ENCODE measurements at regions not wholly inside any gene's neighbourhood (a gene's known extent, or its start where the extent isn't known, plus 50 kb on each side); places are given as distances from the start of the nearest gene placed in this dataset.

DNA sequence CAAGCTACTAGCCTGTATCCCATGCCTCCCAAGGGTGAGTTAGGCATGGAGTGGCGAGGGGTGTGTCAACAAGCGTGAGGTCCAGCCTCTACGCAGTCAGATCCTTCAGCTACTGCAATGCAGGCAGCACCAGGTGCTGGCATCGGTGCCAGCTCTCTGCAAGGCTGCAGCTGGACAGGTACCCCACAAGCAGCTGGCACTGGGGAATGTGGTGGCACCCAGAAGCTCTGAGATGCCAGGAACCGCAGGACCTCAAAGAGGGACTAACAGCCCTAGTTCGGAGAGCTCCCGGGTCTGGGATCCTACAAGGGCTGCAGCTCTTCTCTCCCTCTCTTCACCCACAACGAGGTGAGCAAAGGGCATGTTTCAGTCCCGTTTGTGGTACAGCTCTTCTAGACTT is 974.5 kb downstream of the LTN1 start:
- CTCF ChIA-PET, result interaction anchor here (1.5 to 1.6 kb wide), 2 partner anchors 259 to 727 kb away, joined by 3 to 6 read pairs; no protein-coding TSS in a partner anchor
- Mint-ChIP-seq H3K36me3 (no peaks in the 10 kb centered on the region), H3K4me1 (no peaks in the 10 kb centered on the region; the same call in 1 of the 2 replicates)

More for the DNA sequence above, 974.5 kb downstream of the LTN1 start:
- no peak overlapping the region for H3K27ac Mint-ChIP-seq
- ATAC-seq (no peak), DNase-seq (ENCODE audit: low spot score) (no peak)
- POLR2A ChIA-PET, result no interaction called here
- H3K27me3 Mint-ChIP-seq (ENCODE audit: low read depth), result no peaks in the 10 kb centered on the region
- H3K4me3 Mint-ChIP-seq, result no peak overlapping the region
- TF ChIP-seq, protein P1, sequence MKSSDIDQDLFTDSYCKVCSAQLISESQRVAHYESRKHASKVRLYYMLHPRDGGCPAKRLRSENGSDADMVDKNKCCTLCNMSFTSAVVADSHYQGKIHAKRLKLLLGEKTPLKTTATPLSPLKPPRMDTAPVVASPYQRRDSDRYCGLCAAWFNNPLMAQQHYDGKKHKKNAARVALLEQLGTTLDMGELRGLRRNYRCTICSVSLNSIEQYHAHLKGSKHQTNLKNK (CRISPR knock-in tag; IDR thresholded peaks at IDR 0.05), result no peak
- no peak for TF ChIP-seq TEAD4 (CRISPR knock-in tag; IDR thresholded peaks at IDR 0.05)
- no peak for TF ChIP-seq ZNF121 (CRISPR knock-in tag; IDR thresholded peaks at IDR 0.05)
- TF ChIP-seq RELA (CRISPR knock-in tag; IDR thresholded peaks at IDR 0.05; ENCODE audit: borderline replicate concordance), result no peak
- TF ChIP-seq, protein P2, sequence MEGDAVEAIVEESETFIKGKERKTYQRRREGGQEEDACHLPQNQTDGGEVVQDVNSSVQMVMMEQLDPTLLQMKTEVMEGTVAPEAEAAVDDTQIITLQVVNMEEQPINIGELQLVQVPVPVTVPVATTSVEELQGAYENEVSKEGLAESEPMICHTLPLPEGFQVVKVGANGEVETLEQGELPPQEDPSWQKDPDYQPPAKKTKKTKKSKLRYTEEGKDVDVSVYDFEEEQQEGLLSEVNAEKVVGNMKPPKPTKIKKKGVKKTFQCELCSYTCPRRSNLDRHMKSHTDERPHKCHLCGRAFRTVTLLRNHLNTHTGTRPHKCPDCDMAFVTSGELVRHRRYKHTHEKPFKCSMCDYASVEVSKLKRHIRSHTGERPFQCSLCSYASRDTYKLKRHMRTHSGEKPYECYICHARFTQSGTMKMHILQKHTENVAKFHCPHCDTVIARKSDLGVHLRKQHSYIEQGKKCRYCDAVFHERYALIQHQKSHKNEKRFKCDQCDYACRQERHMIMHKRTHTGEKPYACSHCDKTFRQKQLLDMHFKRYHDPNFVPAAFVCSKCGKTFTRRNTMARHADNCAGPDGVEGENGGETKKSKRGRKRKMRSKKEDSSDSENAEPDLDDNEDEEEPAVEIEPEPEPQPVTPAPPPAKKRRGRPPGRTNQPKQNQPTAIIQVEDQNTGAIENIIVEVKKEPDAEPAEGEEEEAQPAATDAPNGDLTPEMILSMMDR (IDR thresholded peaks at IDR 0.05), result no peak
- no peak for TF ChIP-seq NR1H2 (CRISPR knock-in tag; IDR thresholded peaks at IDR 0.05)
- no peak for TF ChIP-seq SMAD3 (CRISPR knock-in tag; IDR thresholded peaks at IDR 0.05; ENCODE audit: borderline replicate concordance)
- TF ChIP-seq, protein P3, sequence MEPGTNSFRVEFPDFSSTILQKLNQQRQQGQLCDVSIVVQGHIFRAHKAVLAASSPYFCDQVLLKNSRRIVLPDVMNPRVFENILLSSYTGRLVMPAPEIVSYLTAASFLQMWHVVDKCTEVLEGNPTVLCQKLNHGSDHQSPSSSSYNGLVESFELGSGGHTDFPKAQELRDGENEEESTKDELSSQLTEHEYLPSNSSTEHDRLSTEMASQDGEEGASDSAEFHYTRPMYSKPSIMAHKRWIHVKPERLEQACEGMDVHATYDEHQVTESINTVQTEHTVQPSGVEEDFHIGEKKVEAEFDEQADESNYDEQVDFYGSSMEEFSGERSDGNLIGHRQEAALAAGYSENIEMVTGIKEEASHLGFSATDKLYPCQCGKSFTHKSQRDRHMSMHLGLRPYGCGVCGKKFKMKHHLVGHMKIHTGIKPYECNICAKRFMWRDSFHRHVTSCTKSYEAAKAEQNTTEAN (CRISPR knock-in tag; IDR thresholded peaks at IDR 0.05), result no peak
- no peak for TF ChIP-seq CREM (CRISPR knock-in tag; IDR thresholded peaks at IDR 0.05)
- no peak for TF ChIP-seq ZNF671 (CRISPR knock-in tag; IDR thresholded peaks at IDR 0.05)
- TF ChIP-seq, protein P4, sequence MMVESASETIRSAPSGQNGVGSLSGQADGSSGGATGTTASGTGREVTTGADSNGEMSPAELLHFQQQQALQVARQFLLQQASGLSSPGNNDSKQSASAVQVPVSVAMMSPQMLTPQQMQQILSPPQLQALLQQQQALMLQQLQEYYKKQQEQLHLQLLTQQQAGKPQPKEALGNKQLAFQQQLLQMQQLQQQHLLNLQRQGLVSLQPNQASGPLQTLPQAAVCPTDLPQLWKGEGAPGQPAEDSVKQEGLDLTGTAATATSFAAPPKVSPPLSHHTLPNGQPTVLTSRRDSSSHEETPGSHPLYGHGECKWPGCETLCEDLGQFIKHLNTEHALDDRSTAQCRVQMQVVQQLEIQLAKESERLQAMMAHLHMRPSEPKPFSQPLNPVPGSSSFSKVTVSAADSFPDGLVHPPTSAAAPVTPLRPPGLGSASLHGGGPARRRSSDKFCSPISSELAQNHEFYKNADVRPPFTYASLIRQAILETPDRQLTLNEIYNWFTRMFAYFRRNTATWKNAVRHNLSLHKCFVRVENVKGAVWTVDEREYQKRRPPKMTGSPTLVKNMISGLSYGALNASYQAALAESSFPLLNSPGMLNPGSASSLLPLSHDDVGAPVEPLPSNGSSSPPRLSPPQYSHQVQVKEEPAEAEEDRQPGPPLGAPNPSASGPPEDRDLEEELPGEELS (CRISPR knock-in tag; IDR thresholded peaks at IDR 0.05), result no peak
- TF ChIP-seq ZNF263 (CRISPR knock-in tag; IDR thresholded peaks at IDR 0.05; ENCODE audit: low read depth), result no peak
- TF ChIP-seq, protein P5, sequence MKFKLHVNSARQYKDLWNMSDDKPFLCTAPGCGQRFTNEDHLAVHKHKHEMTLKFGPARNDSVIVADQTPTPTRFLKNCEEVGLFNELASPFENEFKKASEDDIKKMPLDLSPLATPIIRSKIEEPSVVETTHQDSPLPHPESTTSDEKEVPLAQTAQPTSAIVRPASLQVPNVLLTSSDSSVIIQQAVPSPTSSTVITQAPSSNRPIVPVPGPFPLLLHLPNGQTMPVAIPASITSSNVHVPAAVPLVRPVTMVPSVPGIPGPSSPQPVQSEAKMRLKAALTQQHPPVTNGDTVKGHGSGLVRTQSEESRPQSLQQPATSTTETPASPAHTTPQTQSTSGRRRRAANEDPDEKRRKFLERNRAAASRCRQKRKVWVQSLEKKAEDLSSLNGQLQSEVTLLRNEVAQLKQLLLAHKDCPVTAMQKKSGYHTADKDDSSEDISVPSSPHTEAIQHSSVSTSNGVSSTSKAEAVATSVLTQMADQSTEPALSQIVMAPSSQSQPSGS (CRISPR knock-in tag; IDR thresholded peaks at IDR 0.05; ENCODE audit: borderline replicate concordance, low read depth), result no peak
- TF ChIP-seq, protein P6, sequence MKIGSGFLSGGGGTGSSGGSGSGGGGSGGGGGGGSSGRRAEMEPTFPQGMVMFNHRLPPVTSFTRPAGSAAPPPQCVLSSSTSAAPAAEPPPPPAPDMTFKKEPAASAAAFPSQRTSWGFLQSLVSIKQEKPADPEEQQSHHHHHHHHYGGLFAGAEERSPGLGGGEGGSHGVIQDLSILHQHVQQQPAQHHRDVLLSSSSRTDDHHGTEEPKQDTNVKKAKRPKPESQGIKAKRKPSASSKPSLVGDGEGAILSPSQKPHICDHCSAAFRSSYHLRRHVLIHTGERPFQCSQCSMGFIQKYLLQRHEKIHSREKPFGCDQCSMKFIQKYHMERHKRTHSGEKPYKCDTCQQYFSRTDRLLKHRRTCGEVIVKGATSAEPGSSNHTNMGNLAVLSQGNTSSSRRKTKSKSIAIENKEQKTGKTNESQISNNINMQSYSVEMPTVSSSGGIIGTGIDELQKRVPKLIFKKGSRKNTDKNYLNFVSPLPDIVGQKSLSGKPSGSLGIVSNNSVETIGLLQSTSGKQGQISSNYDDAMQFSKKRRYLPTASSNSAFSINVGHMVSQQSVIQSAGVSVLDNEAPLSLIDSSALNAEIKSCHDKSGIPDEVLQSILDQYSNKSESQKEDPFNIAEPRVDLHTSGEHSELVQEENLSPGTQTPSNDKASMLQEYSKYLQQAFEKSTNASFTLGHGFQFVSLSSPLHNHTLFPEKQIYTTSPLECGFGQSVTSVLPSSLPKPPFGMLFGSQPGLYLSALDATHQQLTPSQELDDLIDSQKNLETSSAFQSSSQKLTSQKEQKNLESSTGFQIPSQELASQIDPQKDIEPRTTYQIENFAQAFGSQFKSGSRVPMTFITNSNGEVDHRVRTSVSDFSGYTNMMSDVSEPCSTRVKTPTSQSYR (CRISPR knock-in tag; IDR thresholded peaks at IDR 0.05), result no peak
- no peak for TF ChIP-seq ZBTB21 (CRISPR knock-in tag; IDR thresholded peaks at IDR 0.05; ENCODE audit: borderline replicate concordance)
- TF ChIP-seq TCF7 (CRISPR knock-in tag; IDR thresholded peaks at IDR 0.05; ENCODE audit: low read depth), result no peak
- no peak for TF ChIP-seq ZNF416 (CRISPR knock-in tag; IDR thresholded peaks at IDR 0.05)
- TF ChIP-seq, protein P7, sequence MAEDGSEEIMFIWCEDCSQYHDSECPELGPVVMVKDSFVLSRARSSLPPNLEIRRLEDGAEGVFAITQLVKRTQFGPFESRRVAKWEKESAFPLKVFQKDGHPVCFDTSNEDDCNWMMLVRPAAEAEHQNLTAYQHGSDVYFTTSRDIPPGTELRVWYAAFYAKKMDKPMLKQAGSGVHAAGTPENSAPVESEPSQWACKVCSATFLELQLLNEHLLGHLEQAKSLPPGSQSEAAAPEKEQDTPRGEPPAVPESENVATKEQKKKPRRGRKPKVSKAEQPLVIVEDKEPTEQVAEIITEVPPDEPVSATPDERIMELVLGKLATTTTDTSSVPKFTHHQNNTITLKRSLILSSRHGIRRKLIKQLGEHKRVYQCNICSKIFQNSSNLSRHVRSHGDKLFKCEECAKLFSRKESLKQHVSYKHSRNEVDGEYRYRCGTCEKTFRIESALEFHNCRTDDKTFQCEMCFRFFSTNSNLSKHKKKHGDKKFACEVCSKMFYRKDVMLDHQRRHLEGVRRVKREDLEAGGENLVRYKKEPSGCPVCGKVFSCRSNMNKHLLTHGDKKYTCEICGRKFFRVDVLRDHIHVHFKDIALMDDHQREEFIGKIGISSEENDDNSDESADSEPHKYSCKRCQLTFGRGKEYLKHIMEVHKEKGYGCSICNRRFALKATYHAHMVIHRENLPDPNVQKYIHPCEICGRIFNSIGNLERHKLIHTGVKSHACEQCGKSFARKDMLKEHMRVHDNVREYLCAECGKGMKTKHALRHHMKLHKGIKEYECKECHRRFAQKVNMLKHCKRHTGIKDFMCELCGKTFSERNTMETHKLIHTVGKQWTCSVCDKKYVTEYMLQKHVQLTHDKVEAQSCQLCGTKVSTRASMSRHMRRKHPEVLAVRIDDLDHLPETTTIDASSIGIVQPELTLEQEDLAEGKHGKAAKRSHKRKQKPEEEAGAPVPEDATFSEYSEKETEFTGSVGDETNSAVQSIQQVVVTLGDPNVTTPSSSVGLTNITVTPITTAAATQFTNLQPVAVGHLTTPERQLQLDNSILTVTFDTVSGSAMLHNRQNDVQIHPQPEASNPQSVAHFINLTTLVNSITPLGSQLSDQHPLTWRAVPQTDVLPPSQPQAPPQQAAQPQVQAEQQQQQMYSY (CRISPR knock-in tag; IDR thresholded peaks at IDR 0.05), result no peak
- TF ChIP-seq CREB1 (CRISPR knock-in tag; IDR thresholded peaks at IDR 0.05), result no peak
- no peaks in the 10 kb centered on the region for H3K9me3 Mint-ChIP-seq
